ENCODE measurements at regions not wholly inside any gene's neighbourhood (a gene's known extent, or its start where the extent isn't known, plus 50 kb on each side); places are given as distances from the start of the nearest gene placed in this dataset.
A peak's percentile ranks its signal among the peaks of the same experiment; 100 is the strongest.
"Not testable (repeated sequence)": the region's sequence is repeated elsewhere in the genome, so short reads cannot be mapped to it uniquely, and the experiment has no call there.

GRCh38 chr22:44640618-44641155, 61.3 kb upstream of the PRR5 start:
- peaks cover 0 to 27% (median 8%) of the 10 kb centered on the region in 4 donors for H3K4me1 ChIP-seq
- WGBS, 2 donors: 69 to 71% methylated on average over 12 of the region's 12 CpGs
- peaks cover 0 to 7% (median 0%) of the 10 kb centered on the region in 4 donors for H3K9me3 ChIP-seq
- no peak for TF ChIP-seq CTCF (IDR thresholded peaks at IDR 0.05)
- no peak for TF ChIP-seq EP300 (IDR thresholded peaks at IDR 0.05)
- TF ChIP-seq POLR2A (IDR thresholded peaks at IDR 0.05): no peak
- H3K36me3 ChIP-seq: no peaks in the 10 kb centered on the region
- no peak overlapping the region for H3K4me3 ChIP-seq
- no peaks in the 10 kb centered on the region for H3K27me3 ChIP-seq
- DNase-seq (ENCODE audit: low spot score in 2 of 2): no peak
- peak overlapping the region in 1 of 4 donors; percentile 86 for H3K27ac ChIP-seq

DNA sequence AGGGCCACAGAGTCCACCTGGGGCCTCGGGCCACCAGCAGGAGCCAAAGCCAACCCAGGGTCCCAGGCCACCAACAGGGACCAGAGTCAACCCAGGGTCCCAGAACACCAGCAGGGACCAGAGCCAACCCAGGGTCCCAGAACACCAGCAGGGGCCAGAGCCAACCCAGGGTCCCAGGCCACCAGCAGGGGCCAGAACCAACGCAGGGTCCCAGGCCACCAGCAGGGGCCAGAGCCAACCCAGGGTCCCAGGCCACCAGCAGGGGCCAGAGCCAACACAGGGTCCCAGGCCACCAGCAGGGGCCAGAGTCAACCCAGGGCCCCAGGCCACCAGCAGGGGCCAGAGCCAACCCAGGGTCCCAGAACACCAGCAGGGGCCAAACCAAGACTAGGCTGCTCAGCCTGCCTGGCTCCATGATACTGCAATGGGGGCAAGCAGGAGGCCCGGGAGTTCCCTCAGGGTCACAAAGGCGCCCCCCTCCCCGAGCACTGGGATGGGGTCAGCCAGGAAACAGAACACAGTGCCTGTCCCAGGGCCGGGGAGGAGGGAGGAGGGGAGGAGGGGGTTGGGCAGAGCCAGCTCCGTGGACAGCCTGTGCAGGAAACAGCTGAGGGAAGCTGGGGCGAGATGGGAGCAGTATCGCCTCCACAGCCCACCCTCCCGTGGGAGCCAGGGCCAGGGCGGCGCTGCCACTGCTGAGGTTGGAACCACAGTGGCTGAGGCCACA, 62.0 kb upstream of the PRR5 start:
- Histone ChIP-seq H3K27ac (peak overlapping the region in 3 of 4 donors; percentile 0 to 86 (median 36)), H3K9me3 (peaks cover 0 to under 1% (median 0%) of the 10 kb centered on the region in 4 donors), H3K27me3 (no peaks in the 10 kb centered on the region), H3K36me3 (no peaks in the 10 kb centered on the region), H3K4me1 (peaks cover 0 to 27% (median 8%) of the 10 kb centered on the region in 4 donors), H3K4me3 (no peak overlapping the region)
- no peak for DNase-seq (ENCODE audit: low spot score in 2 of 2)
- WGBS, 2 donors: 30 to 38% methylated on average over 11 of the region's 12 CpGs
- TF ChIP-seq POLR2A (IDR thresholded peaks at IDR 0.05): no peak
- TF ChIP-seq EP300 (IDR thresholded peaks at IDR 0.05): no peak
- TF ChIP-seq CTCF (IDR thresholded peaks at IDR 0.05): no peak

DNA sequence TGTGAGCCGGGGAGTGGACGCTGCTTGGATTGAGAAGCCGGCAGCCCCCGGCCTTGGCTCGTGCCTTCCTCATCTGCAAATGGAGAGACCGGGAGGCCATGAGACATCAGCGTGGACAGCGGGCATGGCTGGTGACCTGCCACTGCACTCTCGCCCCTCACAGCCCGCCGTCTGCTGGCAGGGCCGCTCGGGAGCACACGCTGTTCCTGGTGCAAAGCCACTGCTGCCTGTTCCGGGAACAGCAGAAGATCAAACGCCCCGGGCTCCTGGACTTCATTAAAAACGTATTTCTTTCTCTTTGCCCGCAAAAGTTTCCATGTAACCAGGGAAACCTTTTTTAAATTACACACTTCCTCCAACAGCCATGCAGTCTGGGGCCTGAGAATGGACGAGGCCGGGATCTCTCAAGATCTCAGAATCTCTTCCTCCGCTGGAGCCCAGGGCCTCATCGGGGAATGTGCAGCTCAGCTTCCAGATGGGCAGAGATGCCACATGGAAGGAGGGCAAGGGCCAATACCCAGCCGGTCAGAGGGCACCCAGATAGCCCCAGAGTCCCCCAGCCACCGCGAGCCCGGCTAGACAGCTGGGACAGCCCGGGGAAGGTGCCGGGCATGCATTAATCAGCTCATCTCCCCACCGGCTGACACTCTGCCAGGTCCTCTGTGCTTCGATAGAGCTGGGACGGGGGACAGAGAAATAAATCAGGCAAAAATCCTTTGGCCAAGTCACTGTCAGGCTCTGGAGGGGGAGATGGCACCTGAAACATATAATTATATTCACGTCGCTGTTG, 62.8 kb upstream of the PRR5 start:
- Histone ChIP-seq H3K4me1 (peaks cover 0 to 27% (median 8%) of the 10 kb centered on the region in 4 donors), H3K4me3 (no peak overlapping the region), H3K27me3 (no peaks in the 10 kb centered on the region), H3K27ac (peak overlapping the region in 3 of 4 donors; percentile 0 to 86 (median 1)), H3K36me3 (no peaks in the 10 kb centered on the region), H3K9me3 (no peaks in the 10 kb centered on the region)
- peak in 1 of 2 donors; percentile 30 for DNase-seq (ENCODE audit: low spot score in 2 of 2)
- WGBS, 2 donors: 55% methylated on average over 25 to 34 of the region's 34 CpGs
- TF ChIP-seq EP300 (IDR thresholded peaks at IDR 0.05): peak in 1 of 2 donors; percentile 72
- TF ChIP-seq CTCF (IDR thresholded peaks at IDR 0.05): no peak

DNA sequence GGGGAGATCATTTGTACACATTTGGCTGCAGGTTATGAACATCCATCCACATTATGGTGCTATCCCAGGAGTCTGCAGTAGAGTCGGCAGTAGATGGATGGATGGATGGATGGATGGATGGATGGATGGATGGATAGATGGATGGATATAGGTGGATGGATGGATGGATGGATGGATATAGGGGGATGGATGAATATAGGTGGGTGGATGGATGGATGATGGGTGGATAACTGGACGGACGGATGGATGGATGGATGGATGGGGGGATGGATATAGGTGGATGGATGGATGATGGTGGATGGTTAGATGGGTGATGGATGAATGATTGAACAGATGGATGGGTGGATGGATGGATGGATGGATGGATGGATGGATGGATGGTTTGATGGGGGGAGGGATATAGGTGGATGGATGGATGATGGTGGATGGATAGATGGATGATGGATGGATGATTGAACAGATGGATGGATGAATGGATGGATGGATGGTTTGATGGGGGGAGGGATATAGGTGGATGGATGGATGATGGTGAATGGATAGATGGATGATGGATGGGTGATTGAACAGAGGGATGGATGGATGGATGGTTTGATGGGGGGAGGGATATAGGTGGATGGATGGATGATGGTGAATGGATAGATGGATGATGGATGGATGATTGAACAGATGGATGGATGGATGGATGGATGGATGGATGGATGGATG, 65.3 kb upstream of the PRR5 start:
- H3K27ac ChIP-seq; H3K27me3 ChIP-seq; DNase-seq (ENCODE audit: low spot score in 2 of 2); H3K9me3 ChIP-seq; H3K36me3 ChIP-seq; H3K4me3 ChIP-seq: not testable (repeated sequence)
- WGBS, 2 donors: 91 to 93% methylated on average over 3 of the region's 3 CpGs
- peaks cover 0 to 27% (median 8%) of the 10 kb centered on the region in 4 donors for H3K4me1 ChIP-seq

GRCh38 chr22:44635567-44635966, 66.4 kb upstream of the PRR5 start:
- not testable (repeated sequence) for H3K36me3 ChIP-seq; DNase-seq (ENCODE audit: low spot score in 2 of 2); H3K27me3 ChIP-seq; H3K27ac ChIP-seq; H3K9me3 ChIP-seq; H3K4me3 ChIP-seq
- H3K4me1 ChIP-seq: peaks cover 0 to 23% (median 8%) of the 10 kb centered on the region in 4 donors
- WGBS, 2 donors: 82 to 83% methylated on average over 9 of the region's 9 CpGs

All from tibial nerve (tissue), 4 donors.